HG02588 (cell line): ENCODE measurements at regions not wholly inside any gene's neighbourhood (a gene's known extent, or its start where the extent isn't known, plus 50 kb on each side); places are given as distances from the start of the nearest gene placed in this dataset.

ENCODE experiments used
- ATAC-seq: cut with Tn5 transposase; IDR thresholded peaks from one replicate; pipeline ENCODE4 v1.9.1; 2021; ENCODE audit warnings: mild to moderate bottlenecking, moderate library complexity; ENCODE audit not compliant: unreplicated experiment

- ATAC-seq, result no peak
These were observed 92.9 kb upstream of the SOD1 start for GRCh38 chr21:31566611-31567010.

DNA sequence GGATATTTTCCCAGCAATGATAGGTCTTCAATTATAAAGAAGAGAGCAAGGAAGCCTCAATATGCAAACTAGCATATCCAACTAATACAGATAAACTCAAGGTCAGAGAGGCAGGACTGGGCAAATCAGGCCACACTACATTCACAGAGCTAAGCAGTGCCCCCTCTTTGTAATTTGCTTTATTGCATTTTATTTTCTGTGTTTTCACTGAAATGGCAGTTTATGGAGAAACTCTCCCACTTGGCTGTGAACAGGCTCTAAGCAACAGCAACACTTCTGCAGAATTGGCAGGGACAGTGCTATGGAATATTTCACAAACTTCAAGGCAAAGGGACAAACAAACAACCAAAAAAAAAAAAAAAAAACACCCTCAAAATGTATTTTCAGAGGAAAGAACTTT lies 93.4 kb upstream of the SOD1 start:
- ATAC-seq, result no peak

DNA sequence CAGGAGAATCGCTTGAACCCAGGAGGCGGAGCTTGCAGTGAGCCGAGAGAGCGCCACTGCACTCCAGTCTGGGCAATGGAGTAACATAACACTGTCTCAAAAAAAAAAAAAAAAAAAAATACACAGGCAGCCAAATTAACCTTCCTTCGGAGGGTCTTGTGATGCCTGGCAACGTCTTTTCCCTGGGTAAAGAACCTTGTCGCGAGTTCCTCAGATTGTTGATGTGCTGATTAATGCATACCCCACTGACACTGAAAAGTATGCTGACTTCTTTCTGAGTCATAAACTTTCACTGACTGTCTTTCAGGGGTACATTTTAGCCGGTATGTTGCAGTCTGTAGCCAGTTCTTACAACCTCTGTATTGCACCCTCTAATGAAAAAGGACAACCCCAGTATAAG lies 95.1 kb upstream of the SOD1 start:
- no peak for ATAC-seq

- no peak for ATAC-seq
These were observed 99.0 kb upstream of the SOD1 start for GRCh38 chr21:31560479-31560878.

GRCh38 chr21:31559368-31560119 lies 99.9 kb upstream of the SOD1 start:
- peak; percentile 69 for ATAC-seq

DNA sequence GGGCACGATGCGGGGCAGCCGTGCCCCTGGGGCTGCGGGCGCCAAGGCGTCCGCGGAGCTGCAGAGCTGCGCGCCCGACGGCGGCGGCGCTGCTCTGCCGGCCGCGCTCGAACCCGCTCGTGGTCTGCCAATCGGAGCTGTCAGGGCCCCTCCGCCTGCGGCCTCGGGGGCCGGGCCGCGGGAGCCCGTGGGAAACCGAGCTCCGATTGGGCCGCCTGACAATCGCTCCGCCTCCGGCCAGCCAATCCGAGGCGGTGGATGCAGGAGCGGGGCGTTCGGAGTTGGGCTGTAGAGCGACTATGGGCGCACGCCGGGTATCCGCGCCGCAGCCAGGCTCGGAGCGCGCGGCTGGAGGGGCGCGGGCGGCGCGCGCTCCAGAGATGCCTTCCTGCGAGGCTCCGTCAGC lies 100.5 kb upstream of the SOD1 start:
- ATAC-seq, result peak; percentile 83

DNA sequence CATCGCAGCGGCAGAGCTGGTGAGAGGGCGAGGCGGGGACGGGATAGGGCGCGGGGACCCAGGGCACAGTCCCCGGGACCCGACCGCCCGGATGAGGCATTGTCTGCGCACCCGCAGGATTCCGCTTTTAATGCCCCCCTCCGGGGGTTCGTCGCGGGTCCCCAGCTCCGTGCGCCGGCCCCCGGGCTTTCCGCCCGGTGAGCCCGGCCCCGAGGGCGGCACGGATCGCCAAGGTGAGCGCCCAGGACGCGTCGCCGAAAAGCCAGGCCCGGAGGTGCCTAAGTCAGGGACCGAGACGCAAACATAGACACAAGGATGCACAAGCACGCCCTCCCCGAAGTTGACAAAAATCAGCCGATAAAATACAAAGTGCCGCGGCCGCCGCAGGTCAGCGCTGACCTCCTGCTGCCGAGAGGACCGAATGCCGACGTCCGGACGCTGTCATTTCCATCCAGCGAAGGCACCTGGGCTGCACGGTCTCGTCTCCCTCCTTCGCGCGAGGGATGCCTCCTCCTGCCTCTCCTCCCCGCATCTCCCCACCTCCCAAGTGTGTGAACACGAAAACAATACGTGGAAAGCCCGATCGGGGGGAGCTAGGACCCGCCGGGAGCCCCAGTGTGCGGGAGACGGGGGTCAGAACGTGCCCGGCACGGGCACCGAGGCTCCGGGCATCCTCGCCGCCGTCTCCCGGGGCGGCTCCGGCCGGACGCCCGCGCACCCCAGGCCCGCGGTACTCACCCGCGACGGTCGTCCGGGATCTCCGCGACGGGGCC lies 101.1 kb upstream of the SOD1 start:
- peak; percentile 5 for ATAC-seq

DNA sequence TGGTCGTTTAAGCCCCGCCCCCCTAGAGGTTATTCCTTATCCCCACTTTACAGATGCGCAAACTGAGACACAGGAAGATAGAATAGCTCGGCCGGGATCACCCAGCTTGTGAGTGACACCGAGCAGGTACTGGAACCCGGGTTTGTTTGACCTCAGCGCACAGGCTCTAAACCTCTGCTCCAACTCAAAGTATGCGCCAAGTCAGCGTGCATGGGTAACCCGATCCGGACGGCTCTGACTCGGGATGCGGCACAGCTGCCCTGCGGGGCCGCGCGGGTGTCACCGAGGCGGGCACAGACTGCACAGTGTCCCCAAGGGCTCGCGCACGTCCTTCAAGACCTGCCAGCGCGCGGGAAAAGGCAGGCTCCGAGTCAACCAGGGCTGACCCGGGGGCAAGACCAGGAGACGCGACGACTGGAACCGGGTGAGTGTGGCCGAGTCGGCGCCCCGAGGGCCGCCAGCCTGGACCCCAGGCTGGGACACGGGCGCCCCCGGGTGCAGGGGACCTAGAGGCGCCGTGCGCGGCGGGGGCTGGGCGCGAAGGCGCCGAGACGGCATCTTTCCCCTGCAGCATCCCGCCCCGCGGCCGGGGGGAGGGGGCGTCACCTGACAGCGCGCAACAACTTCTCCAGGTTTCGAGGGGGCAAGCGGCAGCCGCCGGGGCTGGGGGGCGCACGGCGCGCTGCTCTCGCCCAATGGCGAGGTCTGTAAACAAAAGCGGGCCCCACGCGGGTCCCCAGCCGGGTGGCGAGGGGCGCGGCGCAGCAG lies 101.9 kb upstream of the SOD1 start:
- no peak for ATAC-seq

DNA sequence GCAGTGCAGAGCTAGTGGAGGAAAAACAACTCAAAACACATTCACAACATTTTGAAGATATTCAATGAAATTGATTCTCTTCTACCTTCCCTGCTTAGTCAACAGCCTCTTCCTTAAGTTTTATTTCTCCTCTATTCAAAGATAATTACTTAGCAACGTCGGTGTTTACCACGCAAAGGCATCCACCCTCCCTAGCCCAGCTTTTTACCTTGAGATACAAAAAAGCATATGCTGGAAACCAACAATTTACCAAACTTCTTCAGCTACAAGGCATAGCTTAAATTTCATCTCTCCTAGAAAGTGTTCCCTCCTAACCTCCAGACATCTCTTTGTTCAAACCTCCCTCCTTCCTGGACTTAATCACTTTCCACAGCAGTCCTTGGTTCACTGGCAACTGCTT lies 102.8 kb upstream of the SOD1 start:
- no peak for ATAC-seq

DNA sequence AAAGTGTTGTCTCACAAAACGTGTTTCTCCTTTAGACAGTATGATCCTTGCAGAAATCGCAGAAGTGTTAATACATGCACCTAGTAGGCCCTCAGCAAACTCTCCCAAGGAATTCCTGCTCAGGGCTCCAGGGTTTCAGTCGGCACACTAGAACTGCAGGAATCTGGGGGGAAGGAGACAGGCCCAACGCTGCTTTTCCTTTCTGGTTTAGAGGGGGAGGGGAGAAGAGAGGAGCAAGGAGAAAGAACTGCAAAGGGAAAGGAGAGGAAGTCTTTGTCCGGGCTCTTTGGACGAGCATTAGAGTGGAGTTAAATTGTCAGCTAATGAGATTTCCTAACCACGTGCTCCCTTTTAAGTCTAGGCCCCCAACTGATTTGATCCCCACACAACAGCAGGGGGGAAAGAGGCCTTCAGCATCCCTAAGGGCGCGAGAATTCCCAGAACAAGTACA lies 103.7 kb upstream of the SOD1 start:
- no peak for ATAC-seq

- ATAC-seq, result peak; percentile 56
These were observed 104.9 kb upstream of the SOD1 start for GRCh38 chr21:31554511-31555022.

DNA sequence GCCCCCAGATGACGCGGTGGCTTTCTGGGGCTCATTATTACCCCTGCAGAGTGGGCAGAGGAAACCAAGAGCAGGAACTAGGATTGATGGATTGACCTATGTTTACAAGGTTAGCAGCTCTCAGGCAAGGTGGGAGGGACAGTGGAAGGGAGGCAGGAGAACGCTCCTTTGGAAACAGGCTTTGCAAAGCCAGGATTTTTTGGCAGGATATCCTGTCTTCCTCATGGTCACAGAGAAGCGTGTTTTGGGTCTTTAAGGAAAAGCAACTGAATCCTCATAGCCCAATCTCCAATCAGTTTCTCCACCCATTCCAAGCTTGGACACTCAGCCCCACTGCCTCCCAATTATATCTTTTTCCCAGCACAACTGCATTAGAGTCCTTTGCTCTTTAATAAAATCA lies 105.6 kb upstream of the SOD1 start:
- ATAC-seq, result no peak

DNA sequence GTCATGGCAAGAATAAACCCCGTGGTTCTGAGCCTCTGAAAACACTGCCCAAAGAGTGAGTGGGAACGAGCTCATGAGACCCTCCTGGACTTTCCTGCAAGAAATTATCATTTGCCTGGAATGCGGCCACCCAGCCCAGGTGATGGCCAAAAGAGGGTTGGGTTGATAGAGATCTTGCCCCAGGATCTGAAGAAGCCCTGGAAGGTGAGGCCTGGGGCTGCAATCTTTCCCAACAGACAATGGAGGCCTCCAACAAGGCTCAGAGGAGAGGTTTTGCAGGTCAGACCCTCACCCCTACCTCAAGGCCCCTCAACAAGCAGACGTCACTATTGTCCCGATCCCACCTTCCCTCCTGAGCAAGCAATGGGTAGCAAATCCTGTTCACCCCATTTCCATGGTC lies 106.0 kb upstream of the SOD1 start:
- no peak for ATAC-seq

- no peak for ATAC-seq
These were observed 106.7 kb upstream of the SOD1 start for GRCh38 chr21:31552826-31553225.

DNA sequence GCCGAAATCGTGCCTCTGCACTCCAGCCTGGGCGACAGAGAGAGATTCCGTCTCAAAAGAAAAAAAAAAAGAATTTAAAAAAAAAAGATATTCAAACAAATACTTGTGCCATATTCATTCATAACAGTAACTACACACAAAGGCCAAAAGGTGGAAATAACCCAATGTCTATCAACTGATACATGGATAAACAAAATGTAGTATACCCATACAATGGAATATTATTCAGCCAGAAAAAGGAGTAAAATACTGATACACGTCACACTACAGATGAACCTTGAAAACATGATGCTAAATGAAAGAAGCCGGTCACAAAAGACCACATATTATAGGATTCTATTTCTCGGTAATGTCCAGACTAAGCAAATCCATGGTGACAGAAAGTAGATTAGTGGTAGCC lies 109.4 kb upstream of the SOD1 start:
- ATAC-seq, result no peak

GRCh38 chr21:31548688-31549087 lies 110.8 kb upstream of the SOD1 start:
- ATAC-seq, result no peak

GRCh38 chr21:31546443-31547170 lies 112.9 kb upstream of the SOD1 start:
- no peak for ATAC-seq

DNA sequence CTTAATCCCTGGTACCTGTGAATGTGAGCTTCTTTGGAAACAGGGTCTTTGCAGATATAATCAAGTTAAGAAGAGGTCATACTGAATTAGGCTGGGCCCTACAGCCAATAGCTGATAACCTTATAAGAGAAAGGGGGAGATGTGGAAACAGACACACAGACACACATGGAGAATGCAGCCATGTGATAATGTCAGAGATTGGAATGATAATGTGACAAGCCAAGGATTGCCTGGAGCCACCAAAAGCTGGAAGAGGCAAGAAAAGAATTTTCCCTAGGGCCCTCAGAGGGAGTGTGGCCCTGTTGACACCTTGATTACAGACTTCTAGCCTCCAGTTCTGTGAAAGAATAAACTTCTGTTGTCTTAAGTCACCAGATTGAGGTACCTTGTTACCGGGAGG lies 114.5 kb upstream of the SOD1 start:
- no peak for ATAC-seq

GRCh38 chr21:31543191-31543590 lies 116.3 kb upstream of the SOD1 start:
- no peak for ATAC-seq

GRCh38 chr21:31538816-31539215 lies 120.7 kb upstream of the SOD1 start:
- ATAC-seq, result no peak
